ENCODE measurements at regions not wholly inside any gene's neighbourhood (a gene's known extent, or its start where the extent isn't known, plus 50 kb on each side); places are given as distances from the start of the nearest gene placed in this dataset.
"Not testable (repeated sequence)": the region's sequence is repeated elsewhere in the genome, so short reads cannot be mapped to it uniquely, and the experiment has no call there.

DNA sequence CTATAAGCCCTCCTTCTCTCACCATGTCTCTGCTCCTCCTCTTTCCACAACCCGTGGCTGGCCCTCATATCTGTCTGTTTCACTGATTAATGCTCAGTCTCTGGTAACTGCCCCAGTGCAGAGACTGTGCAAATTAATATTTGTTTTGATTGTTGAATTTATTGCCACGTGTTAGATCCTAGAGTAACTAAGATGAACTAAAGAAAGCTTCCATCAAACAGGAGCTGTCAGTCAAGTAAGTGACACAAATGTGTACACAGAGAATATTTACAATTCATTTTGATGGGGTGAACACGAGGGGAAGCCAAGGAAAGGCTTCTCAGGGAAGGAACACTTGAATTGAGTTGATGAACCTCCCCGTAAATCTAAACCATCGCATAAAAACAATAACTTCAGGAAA lies 182.5 kb downstream of the BAMBI start:
- no peak for DNase-seq (ENCODE audit: low spot score)

DNA sequence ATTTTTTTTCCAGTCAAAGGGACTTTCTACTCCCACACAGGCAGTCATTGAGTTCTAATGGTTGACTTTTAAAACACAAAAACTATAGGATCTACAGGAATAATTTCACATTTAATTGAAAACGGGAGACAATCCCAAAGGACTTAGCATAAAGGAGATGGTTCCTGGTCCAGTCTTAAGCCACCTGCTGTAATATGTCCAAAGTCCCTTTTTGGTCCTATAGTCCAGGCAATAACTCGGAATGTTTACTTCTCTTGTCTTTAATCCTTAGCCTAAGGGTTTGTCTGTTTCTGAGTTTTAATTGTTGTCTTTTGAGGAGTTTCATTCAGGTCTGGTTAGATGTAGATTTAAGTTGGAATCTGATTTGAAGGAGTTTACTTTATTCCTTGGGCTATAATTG lies 184.9 kb downstream of the BAMBI start:
- DNase-seq (ENCODE audit: low spot score) = no peak

DNA sequence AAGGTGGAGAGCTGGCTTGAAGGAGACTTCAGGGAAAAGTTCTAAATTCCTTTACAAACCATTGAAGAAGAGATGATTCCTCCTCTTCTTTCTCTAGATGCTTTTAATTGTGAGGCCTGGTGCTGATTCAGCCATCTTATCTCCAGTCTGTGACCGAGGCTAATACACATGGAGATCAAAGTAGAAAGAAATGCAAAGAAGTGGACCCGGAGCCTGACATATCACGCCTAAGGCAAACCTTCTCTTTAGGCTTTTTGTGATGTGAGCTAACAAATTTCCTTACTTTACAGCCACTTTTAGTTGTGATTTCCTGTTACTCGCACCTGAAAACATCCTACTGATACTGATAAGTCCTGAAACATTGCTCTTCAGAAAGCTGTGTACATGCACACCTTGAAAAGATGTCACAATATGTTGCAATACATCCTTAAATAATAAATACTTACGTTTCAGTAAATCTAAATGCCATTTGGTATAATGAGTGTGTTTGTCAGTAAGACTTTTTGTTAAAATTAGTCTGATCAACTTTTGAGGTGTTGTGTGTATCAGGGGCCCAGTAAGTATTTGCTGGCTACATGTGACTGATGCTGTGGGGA lies 192.4 kb downstream of the BAMBI start:
- DNase-seq (ENCODE audit: low spot score) = no peak

DNA sequence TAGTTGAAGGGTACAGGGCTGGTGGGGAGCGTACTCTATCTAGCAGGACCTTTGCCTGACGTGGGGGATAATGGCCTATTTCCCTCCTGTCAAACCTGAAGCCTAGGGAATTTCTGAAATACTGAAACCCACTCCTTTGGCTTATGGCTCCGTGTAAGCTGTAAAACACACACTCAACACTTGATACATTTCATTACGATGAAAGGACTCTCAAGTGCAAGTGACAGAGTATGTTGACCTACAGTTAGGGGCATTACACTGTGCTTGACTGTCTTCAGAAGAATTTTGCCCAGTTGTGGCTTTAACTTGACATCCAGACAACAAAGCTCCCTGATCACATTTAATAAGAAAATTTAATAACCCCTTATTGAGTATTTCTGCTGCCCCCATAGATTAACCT lies 194.3 kb downstream of the BAMBI start:
- DNase-seq (ENCODE audit: low spot score) = no peak

DNA sequence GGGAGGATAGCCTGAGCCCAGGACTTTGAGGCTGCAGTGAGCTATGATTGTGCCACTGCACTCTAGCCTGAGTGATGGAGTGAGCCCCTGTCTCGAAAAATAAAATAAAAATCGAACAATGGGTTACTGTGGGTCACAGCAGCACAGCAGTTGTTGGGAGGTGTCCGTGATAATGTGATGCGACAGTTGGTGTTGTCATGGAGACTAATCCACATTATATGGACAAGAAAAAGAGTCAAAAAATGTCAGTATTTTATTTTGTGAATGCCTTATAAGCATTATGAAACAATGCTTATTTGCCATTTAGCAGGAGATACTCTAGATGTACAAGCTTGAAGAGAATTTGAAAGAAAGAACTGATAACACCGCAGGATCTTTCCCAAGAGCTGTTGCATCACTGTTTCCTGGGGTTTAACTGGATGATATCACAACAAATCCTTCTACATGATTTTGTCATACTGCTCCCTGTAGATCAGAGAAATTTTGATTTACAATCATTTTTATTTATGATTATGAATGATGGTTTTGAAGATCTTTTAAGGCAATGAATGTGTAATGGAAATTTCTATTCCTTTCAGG lies 195.4 kb downstream of the BAMBI start:
- no peak for DNase-seq (ENCODE audit: low spot score)

DNA sequence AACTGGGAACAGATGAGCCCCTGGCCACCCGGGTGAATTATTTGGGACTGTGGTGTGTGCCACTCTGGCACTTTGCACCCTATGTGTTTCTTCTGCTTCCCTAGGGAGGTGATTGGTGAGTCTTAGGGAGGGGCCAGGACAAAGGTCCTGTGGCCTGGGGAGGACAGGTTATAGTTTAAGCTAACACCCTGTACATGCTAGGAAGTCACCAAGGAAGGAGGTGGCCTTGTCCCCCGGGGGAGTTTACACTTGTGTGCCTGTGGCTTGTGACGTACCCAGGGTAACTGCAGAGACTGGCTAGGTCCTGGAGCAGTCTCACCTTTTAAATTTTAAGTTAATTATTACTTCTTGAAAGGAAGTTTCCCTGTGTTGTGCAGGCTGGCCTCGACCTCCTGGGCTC lies 196.2 kb downstream of the BAMBI start:
- no peak for DNase-seq (ENCODE audit: low spot score)

DNA sequence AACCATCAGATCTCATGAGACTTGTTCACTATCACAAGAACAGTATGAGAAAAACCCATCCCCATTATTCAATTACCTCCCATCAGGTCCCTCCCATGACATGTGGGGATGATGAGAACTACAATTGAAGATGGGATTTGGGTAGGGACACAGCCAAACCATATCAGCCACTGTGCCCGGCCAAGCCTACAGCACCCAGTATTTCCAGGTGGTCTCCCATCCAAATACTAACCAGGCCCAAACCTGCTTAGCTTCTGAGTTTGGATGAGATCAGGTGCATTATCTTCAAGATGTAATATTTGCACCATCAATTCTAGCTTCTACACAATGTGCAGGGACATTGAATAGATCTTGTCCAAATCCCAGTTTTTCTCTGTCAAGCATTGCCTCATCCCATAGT lies 196.9 kb downstream of the BAMBI start:
- no peak for DNase-seq (ENCODE audit: low spot score)

DNA sequence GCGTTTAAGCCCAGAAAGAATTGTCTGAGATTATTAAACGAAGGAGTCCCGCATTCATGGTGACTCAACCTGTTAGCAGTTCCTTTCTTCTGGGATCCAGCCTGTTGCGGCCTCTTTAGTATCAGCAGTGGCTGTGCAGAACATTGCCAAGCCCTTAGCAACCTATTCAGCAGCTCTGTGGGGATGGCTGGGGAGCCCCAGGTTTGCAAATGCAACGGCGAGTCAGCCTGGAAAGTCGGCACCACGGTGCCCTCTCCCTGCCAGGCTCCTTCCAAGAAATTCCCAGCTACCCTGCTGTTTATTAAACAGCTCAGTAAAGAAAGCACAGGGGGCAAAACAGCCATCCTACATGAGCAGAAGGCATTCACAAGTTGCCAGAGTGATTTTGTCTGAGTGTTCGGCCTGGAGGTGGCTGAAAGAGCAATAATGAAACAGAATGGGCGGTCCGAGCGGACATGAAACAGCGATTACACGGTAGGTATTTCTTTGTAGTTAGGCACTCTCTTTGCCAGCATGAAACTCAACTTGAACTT lies 198.3 kb downstream of the BAMBI start:
- DNase-seq (ENCODE audit: low spot score) = no peak

DNA sequence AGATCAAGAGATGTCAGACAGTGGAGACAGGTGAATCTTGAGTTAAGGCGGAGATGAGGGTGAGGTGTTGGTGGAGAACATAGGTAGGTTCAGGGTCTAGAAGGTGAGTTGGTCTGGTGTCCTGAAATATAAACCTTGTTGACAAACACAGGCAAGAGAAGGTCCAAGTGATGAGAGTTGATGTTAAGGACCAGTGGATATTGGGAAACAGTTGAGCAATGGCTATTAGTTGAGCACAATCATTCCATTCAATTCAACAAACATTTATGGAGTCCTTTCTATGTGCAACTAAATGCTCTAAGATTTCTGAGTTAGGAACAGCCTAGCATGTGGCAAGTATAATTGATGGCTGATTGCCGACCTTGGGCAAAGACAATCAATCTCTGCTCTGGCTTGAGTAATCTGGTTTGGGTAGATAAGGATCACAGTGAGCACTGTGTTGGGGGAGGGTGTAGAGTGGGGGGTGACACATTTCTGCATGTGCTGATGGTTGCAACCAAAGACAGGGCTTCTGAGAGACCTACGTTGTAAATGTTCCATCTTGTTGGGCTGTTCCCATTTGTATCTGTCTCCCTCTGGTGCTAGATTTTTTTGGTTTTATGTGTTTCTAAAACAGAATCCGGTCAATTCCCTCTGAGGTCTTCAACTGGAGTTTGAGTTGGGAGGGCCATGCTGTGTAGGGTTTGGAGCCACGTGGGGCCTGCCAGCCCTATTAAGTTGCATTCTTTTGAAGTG lies 201.1 kb downstream of the BAMBI start:
- DNase-seq (ENCODE audit: low spot score) = no peak

DNA sequence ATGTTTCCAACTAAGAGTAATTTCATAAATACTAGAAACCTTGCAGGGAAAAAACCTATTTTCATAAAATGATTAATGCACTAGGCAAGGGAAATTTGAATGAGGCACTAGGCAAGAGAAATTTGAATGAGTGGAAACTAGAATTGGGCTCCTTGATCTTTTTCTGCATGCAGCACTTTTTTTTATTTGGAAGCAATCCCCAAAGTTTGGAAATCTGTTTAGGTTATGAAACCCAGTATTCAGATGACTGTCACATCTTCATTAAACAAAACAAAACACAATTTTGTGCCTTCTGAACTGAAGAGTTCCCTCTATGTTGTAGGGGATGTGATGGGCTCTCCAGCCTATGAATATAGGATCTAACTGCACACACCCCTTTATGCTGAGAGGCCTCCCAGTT lies 201.9 kb downstream of the BAMBI start:
- DNase-seq (ENCODE audit: low spot score) = no peak

DNA sequence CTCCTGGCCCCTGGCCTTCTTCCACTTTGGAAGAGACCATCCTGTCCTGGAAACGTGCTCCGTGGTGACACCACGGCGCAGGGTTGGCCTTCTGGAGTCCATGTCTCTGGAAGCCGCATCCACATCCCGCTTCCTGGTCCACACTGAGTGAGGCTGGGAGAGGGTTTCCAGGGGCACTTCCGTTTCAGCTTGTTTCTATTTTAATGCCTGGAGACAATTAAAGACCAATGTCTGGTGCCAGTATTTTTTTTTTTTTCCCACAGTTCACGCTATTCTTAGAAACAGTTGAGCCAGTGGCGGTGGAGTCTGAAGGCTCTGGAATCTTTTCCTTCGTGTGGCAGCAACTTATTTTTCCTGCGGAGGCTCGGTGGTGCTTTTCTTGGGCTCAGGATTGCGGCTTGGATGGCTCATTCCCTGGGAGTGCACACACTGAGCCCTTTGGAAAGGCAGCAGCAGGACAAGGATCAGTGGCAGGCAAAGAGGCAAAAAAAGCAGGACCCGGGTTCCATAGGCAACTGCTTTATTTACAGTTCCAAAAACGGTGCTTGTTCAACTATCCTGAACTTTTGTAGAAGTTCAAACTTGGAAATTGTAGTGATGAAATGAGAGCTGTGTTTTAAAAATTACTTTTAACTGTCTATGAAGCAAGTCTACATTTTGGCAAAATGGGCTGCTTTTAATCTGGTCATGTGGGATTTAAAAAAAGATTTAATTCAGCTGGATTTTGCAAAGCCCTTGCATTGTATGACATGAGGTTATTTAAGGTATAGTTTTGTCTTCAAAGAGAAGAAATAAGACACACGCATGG lies 202.8 kb downstream of the BAMBI start:
- no peak for DNase-seq (ENCODE audit: low spot score)

DNA sequence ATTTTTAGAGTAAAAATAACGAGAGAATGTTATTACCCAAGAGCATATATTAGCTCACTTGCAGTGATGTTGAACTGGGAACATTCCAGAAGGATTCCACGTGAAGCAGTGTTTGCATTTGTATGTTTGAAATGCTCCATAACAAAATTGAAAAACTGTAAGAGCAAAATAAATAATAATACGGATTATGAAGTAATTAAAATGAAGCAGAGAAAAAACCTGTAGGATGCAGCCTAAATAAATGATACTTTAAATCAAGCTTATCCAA lies 203.3 kb downstream of the BAMBI start:
- DNase-seq (ENCODE audit: low spot score) = no peak

DNA sequence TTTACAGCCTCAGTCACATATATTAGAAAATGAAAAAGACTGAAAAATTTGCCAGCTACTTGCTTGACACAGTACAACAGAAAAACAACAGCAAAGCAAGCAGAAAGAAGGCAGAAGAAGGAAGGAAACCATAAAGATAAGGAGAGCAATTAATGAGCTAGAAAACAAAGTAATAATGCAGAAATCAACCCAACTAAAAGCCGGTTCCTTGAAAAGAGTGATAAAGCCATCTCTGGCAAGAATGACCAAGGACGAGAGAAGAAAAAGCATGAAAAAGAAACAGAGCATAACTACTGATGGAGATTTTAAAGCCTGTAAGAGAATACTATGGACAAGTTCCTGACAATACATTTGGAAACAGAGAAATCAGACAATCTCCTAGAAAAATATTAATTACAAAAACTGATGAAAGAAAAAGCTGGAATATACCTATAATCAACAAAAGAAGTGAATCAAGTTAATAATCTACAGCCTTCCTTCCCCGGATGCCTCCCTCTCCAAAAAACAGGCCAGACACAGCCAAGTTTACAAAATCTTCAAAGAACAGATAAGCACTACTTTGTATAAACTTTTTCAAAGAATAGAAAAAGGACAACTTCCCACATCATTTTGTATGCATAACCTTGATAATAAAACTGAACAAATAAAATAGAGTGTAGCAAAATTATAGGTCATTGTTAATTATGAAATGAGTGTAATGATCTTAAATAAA lies 204.0 kb downstream of the BAMBI start:
- no peak for DNase-seq (ENCODE audit: low spot score)

DNA sequence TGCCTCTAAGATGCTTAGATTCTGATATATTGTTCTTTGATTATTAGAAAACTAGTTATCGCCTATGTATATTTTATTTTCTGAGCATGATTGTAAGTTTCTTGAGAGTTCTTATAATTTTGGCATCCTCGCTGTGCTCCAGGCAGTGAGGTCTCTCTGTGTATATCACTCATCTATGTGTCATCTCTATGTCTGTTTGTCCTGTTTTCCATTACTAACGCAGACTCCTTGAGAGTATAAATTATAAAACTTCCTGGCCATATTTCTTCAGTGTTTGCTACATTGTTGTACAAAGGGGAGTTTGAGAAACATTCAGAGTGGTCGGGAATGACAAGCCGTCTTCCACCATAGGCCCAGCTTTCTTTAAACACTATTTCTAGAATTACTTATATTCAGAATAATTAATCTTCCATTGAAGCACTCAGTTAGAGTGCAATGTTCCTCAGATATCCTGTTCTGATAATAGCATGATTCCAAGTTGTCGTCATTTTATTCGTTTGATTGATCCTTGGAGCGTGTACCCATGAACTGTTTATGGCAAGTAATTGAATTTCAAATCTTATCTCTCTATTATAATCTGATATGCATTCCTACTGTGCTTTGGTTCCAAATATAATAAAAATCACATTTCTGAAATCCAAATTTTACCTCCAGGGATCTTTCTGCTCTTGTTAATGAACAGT lies 206.6 kb downstream of the BAMBI start:
- no peak for DNase-seq (ENCODE audit: low spot score)

DNA sequence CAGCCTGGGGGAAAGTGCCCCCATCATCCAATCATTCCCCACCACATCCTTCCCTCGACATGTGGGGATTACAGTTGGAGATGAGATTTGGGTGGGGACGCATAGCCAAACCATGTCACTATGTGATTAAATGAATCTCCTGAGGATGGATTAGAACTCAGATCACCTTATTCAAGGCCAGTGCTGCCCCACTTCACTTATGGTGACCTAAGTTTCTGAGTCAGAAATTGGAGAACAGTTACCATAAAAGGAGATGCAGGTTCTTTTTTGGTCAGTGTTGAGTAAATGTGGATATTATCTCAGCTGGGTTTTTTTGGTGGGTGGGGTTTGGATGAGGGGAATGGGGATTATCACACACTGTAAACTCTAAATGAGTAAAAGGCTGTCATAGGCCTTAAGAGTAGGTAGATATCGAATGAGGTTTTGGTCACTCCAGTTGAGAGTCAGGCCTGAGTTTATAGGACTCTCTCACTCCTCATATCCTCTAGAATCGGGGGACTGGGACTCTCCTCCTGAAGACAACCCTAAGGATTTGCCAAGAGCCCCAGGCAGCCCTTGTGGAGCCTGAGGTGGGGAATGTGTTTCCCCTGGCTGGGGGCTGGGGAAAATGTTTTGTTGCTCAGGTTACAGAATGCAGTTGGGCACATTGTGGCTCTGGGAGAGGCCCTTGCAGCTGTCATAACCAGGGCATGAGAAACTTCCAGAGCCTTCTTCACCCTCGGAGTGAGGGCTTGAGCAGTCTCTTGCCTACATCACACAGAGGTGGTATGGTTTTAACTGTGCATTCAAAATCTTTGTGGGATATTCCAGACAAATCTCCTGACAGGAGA lies 213.0 kb downstream of the BAMBI start:
- DNase-seq (ENCODE audit: low spot score) = no peak

DNA sequence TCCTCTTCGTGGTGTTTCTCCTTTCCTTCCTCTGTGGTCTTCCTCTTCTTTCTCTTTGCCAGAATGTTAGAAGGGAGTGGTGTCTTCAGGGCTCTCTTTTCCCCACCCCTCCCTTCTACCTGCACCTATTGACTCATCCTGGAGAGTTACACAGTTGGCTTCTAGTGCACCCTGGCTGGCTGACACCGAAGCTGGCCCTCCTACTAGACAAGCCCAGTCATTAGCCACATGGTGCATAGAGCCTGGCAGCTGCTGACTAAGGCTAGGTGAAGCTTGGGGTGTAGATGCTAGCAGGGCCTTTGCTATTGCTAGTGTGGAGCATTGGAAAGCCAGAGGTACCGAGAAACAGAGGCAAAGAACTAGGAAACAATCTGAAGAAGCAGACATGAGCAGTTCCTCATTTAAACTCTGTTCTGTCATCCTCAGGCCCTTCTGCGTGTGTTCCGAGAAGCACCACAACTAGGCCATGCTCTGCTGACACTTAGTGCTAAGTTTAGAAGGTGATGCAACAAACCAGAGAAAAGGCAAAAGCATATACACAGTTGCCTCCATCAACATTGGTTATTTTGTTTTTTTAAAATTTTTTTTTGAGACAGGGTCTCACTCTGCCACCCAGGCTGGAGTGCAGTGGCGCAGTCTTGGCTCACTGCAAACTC lies 213.9 kb downstream of the BAMBI start:
- DNase-seq (ENCODE audit: low spot score) = no peak

DNA sequence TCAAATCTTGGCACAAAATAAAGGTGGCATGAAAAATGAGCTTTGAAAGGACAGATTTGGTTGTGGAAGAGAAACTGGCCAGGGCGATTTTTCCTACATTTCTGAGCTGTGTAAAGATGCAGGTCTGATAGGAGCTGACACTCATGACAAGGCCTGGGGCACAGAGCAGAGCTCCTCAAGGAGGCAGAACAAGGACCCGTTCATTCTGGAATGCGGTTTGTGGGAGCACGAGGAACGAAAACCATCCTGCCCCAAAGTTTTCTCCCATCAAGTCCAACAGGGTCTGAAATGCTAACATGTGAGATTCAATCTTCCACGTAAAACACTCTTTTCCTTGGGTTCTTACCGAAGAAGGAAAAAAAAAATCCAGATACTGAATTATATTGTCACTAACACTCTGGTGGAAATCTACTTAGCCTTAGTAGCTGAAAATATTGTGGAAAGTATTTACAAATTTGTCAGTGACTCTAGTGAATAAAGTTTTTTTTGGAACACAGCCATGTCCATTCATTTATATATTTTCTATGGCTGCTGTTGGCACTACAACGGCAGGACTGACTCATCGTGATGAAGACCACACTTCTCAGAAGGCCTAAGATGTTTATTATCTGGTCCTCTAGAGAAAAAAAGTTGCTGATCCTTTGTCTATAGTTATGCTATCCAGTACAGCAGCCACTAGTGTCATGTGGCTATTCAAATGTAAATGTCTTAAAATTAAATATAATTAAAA lies 215.7 kb downstream of the BAMBI start:
- DNase-seq (ENCODE audit: low spot score) = no peak

DNA sequence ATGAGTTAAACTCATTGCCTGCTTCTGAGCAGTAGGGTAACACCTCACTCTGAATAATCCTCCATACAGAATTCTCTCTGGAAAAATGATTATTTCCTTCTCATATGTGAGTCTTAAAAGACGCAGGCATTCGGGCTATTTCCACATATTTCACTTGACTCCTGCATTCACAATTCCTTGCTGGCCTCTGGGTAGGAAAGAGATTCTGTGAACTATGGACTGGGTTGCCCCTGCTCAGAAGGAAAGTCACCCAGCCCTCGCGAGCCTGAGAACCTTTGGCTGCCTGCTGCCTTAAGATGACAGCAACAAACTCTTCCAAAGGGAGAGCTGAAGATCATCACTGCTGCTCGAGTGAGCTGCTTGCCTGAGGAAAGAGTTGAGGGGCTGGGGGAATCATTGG lies 216.8 kb downstream of the BAMBI start:
- DNase-seq (ENCODE audit: low spot score) = no peak

DNA sequence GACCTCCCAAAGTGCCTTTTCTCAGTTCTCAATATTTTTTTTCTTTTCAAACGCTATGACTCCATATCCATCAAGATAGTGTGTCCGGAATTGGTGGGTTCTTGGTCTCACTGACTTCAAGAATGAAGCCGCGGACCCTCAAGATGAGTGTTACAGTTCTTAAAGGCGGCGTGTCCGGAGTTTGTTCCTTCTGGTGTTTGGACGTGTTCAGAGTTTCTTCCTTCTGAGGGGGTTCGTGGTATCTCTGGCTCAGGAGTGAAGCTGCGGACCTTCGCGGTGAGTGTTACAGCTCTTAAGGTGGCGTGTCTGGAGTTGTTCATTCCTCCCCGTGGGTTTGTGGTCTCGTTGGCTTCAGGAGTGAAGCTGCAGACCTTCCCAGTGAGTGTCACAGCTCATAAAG lies 218.3 kb downstream of the BAMBI start:
- not testable (repeated sequence) for DNase-seq (ENCODE audit: low spot score)

Measured in NAMALWA (cell line).